ENCODE measurements at regions not wholly inside any gene's neighbourhood (a gene's known extent, or its start where the extent isn't known, plus 50 kb on each side); places are given as distances from the start of the nearest gene placed in this dataset.

DNA sequence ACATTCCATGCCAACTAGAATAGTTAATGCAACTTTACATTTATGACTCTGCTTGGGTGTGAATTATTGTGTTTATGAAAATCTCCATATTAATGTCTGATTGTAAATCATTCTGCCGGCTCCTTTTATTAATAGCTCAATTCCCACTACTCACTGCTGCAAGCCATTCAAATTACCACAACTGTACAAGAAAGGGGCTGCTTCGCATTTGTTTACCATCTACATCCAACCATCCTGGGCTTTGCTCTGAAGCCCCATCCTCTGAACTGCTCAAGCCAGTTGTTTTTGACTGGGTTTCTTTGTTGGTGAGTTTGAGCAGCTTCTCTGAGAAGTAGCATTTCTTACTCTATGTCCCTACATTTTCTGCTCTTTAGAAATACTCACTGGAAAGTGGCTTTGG lies 451.6 kb upstream of the CADM1 start:
- no peak for DNase-seq
- no peaks in the 10 kb centered on the region for H3K27me3 ChIP-seq (ENCODE audit: insufficient read depth)
- peaks cover 0 to 3% of the 10 kb centered on the region in 2 experiments; a peak in 2 of 4 replicates for H3K4me1 ChIP-seq (ENCODE audit: control insufficient read depth in 1 of 2, insufficient read depth in 2 of 2, low read depth in 1 of 2, low read length in 1 of 2)
- no peaks in the 10 kb centered on the region; the same call in 1 of the 2 replicates for H3K9me3 ChIP-seq
- no peak overlapping the region for H3K4me3 ChIP-seq (ENCODE audit: low read depth in 2 of 2, low read length in 1 of 2)
- H4K20me1 ChIP-seq (ENCODE audit: insufficient read depth): no peaks in the 10 kb centered on the region
- no peak overlapping the region for H3K4me2 ChIP-seq
- no peaks in the 10 kb centered on the region for H3K36me3 ChIP-seq (replicated peaks in 1 of 2; ENCODE audit: control insufficient read depth in 1 of 2, insufficient read depth in 2 of 2, low read length in 1 of 2)
- 44% methylated on average over 2 of the region's 2 CpGs for WGBS (ENCODE audit: low lambda C conversion rate)
- no peak overlapping the region for H3K9ac ChIP-seq
- H3K79me2 ChIP-seq (ENCODE audit: insufficient read depth): no peaks in the 10 kb centered on the region
- POLR2A ChIA-PET: no interaction called here
- TF ChIP-seq NRF1 (IDR thresholded peaks at IDR 0.05; ENCODE audit: low read depth, low read length): no peak
- no peak for TF ChIP-seq POLR2AphosphoS5 (IDR thresholded peaks at IDR 0.05; ENCODE audit: low read depth, low read length)
- TF ChIP-seq, protein P1, sequence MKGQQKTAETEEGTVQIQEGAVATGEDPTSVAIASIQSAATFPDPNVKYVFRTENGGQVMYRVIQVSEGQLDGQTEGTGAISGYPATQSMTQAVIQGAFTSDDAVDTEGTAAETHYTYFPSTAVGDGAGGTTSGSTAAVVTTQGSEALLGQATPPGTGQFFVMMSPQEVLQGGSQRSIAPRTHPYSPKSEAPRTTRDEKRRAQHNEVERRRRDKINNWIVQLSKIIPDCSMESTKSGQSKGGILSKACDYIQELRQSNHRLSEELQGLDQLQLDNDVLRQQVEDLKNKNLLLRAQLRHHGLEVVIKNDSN (IDR thresholded peaks at IDR 0.05; ENCODE audit: borderline replicate concordance, low read depth): no peak
- no peak for TF ChIP-seq RCOR1 (IDR thresholded peaks at IDR 0.05; ENCODE audit: low read length)
- no peak for TF ChIP-seq TCF12 (IDR thresholded peaks at IDR 0.05)
- TF ChIP-seq ELF1 (IDR thresholded peaks at IDR 0.05): no peak
- TF ChIP-seq, protein P2, sequence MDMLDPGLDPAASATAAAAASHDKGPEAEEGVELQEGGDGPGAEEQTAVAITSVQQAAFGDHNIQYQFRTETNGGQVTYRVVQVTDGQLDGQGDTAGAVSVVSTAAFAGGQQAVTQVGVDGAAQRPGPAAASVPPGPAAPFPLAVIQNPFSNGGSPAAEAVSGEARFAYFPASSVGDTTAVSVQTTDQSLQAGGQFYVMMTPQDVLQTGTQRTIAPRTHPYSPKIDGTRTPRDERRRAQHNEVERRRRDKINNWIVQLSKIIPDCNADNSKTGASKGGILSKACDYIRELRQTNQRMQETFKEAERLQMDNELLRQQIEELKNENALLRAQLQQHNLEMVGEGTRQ (IDR thresholded peaks at IDR 0.05; ENCODE audit: borderline replicate concordance, low read depth, low read length): no peak
- TF ChIP-seq, protein P3, sequence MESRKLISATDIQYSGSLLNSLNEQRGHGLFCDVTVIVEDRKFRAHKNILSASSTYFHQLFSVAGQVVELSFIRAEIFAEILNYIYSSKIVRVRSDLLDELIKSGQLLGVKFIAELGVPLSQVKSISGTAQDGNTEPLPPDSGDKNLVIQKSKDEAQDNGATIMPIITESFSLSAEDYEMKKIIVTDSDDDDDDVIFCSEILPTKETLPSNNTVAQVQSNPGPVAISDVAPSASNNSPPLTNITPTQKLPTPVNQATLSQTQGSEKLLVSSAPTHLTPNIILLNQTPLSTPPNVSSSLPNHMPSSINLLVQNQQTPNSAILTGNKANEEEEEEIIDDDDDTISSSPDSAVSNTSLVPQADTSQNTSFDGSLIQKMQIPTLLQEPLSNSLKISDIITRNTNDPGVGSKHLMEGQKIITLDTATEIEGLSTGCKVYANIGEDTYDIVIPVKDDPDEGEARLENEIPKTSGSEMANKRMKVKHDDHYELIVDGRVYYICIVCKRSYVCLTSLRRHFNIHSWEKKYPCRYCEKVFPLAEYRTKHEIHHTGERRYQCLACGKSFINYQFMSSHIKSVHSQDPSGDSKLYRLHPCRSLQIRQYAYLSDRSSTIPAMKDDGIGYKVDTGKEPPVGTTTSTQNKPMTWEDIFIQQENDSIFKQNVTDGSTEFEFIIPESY (IDR thresholded peaks at IDR 0.05; ENCODE audit: borderline replicate concordance, low read depth): no peak
- TF ChIP-seq FOXM1 (IDR thresholded peaks at IDR 0.05; ENCODE audit: low read depth): no peak
- TF ChIP-seq SMC3 (IDR thresholded peaks at IDR 0.05; ENCODE audit: low read depth, low read length): no peak
- TF ChIP-seq EZH2phosphoT487 (IDR thresholded peaks at IDR 0.05; ENCODE audit: borderline replicate concordance, low read depth): no peak
- H3F3A ChIP-seq (replicated peaks; ENCODE audit: insufficient read depth): no peaks in the 10 kb centered on the region
- H2AFZ ChIP-seq (ENCODE audit: low read depth): no peak overlapping the region
- H3K27ac ChIP-seq (ENCODE audit: low read depth in 2 of 2, low read length in 1 of 2): no peak overlapping the region
- CTCF ChIA-PET: interaction anchor here (1.2 kb wide), 2 partner anchors 19 to 76 kb away, joined by 3 read pairs; no protein-coding TSS in a partner anchor
- H3K9me2 ChIP-seq: no peaks in the 10 kb centered on the region

DNA sequence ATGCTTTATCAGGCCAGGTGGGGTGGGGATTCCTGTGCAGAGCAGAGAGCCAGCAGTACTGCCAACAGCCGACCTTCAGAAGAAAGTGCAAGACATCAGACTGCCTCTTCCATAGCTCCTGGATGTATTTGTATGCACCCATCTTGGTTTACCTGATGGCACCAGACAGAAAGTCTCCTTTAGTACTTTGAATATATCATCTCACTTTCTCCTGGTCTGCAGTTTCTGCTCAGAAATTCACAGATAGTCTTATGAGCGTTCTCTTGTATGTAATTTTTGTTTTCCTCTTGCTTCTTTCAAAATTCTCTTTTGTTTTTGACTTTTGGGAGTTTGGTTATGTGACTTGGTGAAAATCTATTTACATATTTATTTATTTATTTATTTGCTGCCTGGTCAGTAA lies 446.4 kb upstream of the CADM1 start:
- no peaks in the 10 kb centered on the region for H3K36me3 ChIP-seq (replicated peaks in 1 of 2; ENCODE audit: control insufficient read depth in 1 of 2, insufficient read depth in 2 of 2, low read length in 1 of 2)
- no peak overlapping the region for H3K27ac ChIP-seq (ENCODE audit: low read depth in 2 of 2, low read length in 1 of 2)
- no peaks in the 10 kb centered on the region for H3F3A ChIP-seq (replicated peaks; ENCODE audit: insufficient read depth)
- WGBS (ENCODE audit: low lambda C conversion rate): 35% methylated on average over 2 of the region's 2 CpGs
- ChIA-PET POLR2A (no interaction called here), CTCF (interaction anchor here (0.7 to 1.9 kb wide), 2 partner anchors 11 to 23 kb away, joined by 3 to 6 read pairs; no protein-coding TSS in a partner anchor)
- no peaks in the 10 kb centered on the region for H3K9me2 ChIP-seq
- H3K27me3 ChIP-seq (ENCODE audit: insufficient read depth): no peaks in the 10 kb centered on the region
- H3K79me2 ChIP-seq (ENCODE audit: insufficient read depth): no peaks in the 10 kb centered on the region
- DNase-seq: no peak
- no peak overlapping the region for H2AFZ ChIP-seq (ENCODE audit: low read depth)
- H3K4me2 ChIP-seq: no peak overlapping the region
- H3K9ac ChIP-seq: no peak overlapping the region
- H3K4me3 ChIP-seq (ENCODE audit: low read depth in 2 of 2, low read length in 1 of 2): no peak overlapping the region
- H3K4me1 ChIP-seq (ENCODE audit: control insufficient read depth in 1 of 2, insufficient read depth in 2 of 2, low read depth in 1 of 2, low read length in 1 of 2): no peaks in the 10 kb centered on the region
- H4K20me1 ChIP-seq (ENCODE audit: insufficient read depth): no peaks in the 10 kb centered on the region
- H3K9me3 ChIP-seq: no peaks in the 10 kb centered on the region; the same call in 1 of the 2 replicates
- TF ChIP-seq GABPA (IDR thresholded peaks at IDR 0.05; ENCODE audit: low read depth): no peak
- no peak for TF ChIP-seq FOSL2 (IDR thresholded peaks at IDR 0.05; ENCODE audit: borderline replicate concordance, low read depth)
- no peak for TF ChIP-seq MEF2A (IDR thresholded peaks at IDR 0.05; ENCODE audit: borderline replicate concordance, low read depth)
- TF ChIP-seq ELF1 (IDR thresholded peaks at IDR 0.05): no peak
- TF ChIP-seq, protein P2 (IDR thresholded peaks at IDR 0.05; ENCODE audit: borderline replicate concordance, low read depth, low read length): no peak
- TF ChIP-seq EP300 (IDR thresholded peaks at IDR 0.05; ENCODE audit: borderline replicate concordance in 1 of 2, low read depth in 1 of 2, low read length in 1 of 2): no peak
- no peak for TF ChIP-seq FOXJ3 (CRISPR knock-in tag; IDR thresholded peaks at IDR 0.05)
- no peak for TF ChIP-seq NRF1 (IDR thresholded peaks at IDR 0.05; ENCODE audit: low read depth, low read length)
- TF ChIP-seq, protein P4, sequence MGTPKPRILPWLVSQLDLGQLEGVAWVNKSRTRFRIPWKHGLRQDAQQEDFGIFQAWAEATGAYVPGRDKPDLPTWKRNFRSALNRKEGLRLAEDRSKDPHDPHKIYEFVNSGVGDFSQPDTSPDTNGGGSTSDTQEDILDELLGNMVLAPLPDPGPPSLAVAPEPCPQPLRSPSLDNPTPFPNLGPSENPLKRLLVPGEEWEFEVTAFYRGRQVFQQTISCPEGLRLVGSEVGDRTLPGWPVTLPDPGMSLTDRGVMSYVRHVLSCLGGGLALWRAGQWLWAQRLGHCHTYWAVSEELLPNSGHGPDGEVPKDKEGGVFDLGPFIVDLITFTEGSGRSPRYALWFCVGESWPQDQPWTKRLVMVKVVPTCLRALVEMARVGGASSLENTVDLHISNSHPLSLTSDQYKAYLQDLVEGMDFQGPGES (IDR thresholded peaks at IDR 0.05; ENCODE audit: low read depth, low read length): no peak
- TF ChIP-seq CHD2 (IDR thresholded peaks at IDR 0.05; ENCODE audit: low read length, partially characterized antibody): no peak
- no peak for TF ChIP-seq TCF12 (IDR thresholded peaks at IDR 0.05)

All from SK-N-SH (cell line).